Activated naive CD8-positive, alpha-beta T cell treated with anti-CD3 and anti-CD28 coated beads, Interleukin-2, amount 50 U/mL, for 24 hours (primary cell): ENCODE measurements at regions not wholly inside any gene's neighbourhood (a gene's known extent, or its start where the extent isn't known, plus 50 kb on each side); places are given as distances from the start of the nearest gene placed in this dataset.

Experiments used
- ATAC-seq: fragments of 150-1000 bp; cut with Tn5 transposase; one replicate; pipeline ENCODE4 v1.10.0; 2021
- DNase-seq: peaks from one replicate; pipeline ENCODE4 v3.0.0; 2021
- H3K27ac Mint-ChIP-seq: one replicate; pipeline ENCODE4 v1.8.0; 2021; ENCODE audit warnings: mild to moderate bottlenecking, mixed read lengths
- H3K27me3 Mint-ChIP-seq: one replicate; pipeline ENCODE4 v1.8.0; 2021; ENCODE audit warnings: mixed read lengths
- H3K36me3 Mint-ChIP-seq: one replicate; pipeline ENCODE4 v1.8.0; 2021; ENCODE audit warnings: low read depth, mixed read lengths
- H3K4me1 Mint-ChIP-seq: one replicate; pipeline ENCODE4 v1.8.0; 2021; ENCODE audit warnings: mixed read lengths
- H3K4me3 Mint-ChIP-seq: one replicate; pipeline ENCODE4 v1.8.0; 2021; ENCODE audit warnings: mild to moderate bottlenecking, moderate library complexity, mixed read lengths
- H3K9me3 Mint-ChIP-seq: one replicate; pipeline ENCODE4 v1.8.0; 2021; ENCODE audit warnings: mixed read lengths

- no peak overlapping the region for H3K4me3 Mint-ChIP-seq
- H3K9me3 Mint-ChIP-seq = no peaks in the 10 kb centered on the region
- no peak for ATAC-seq
- no peak for DNase-seq
- H3K27ac Mint-ChIP-seq = no peak overlapping the region
- H3K4me1 Mint-ChIP-seq = no peaks in the 10 kb centered on the region
- H3K27me3 Mint-ChIP-seq = peaks cover 4% of the 10 kb centered on the region
- no peaks in the 10 kb centered on the region for H3K36me3 Mint-ChIP-seq
These were observed 275.4 kb upstream of the TCERG1L start for GRCh38 chr10:131586958-131587357.

GRCh38 chr10:131587976-131588680 is 276.6 kb upstream of the TCERG1L start:
- no peaks in the 10 kb centered on the region for H3K36me3 Mint-ChIP-seq
- no peak for DNase-seq
- no peak for ATAC-seq
- H3K27ac Mint-ChIP-seq = no peak overlapping the region
- H3K4me3 Mint-ChIP-seq = no peak overlapping the region
- no peaks in the 10 kb centered on the region for H3K9me3 Mint-ChIP-seq
- H3K27me3 Mint-ChIP-seq = peaks cover 4% of the 10 kb centered on the region
- no peaks in the 10 kb centered on the region for H3K4me1 Mint-ChIP-seq

GRCh38 chr10:131588704-131589220 is 277.2 kb upstream of the TCERG1L start:
- no peak for DNase-seq
- H3K27me3 Mint-ChIP-seq = peaks cover 4% of the 10 kb centered on the region

GRCh38 chr10:131590567-131590966 is 279.0 kb upstream of the TCERG1L start:
- no peaks in the 10 kb centered on the region for H3K4me1 Mint-ChIP-seq
- no peaks in the 10 kb centered on the region for H3K36me3 Mint-ChIP-seq
- H3K4me3 Mint-ChIP-seq = no peak overlapping the region
- H3K27me3 Mint-ChIP-seq = peaks cover 4% of the 10 kb centered on the region
- ATAC-seq (no peak), DNase-seq (no peak)
- no peak overlapping the region for H3K27ac Mint-ChIP-seq
- no peaks in the 10 kb centered on the region for H3K9me3 Mint-ChIP-seq

More at GRCh38 chr10:131588704-131589220, 277.2 kb upstream of the TCERG1L start:
- no peaks in the 10 kb centered on the region for H3K36me3 Mint-ChIP-seq
- H3K4me1 Mint-ChIP-seq = no peaks in the 10 kb centered on the region
- no peaks in the 10 kb centered on the region for H3K9me3 Mint-ChIP-seq
- no peak overlapping the region for H3K4me3 Mint-ChIP-seq
- H3K27ac Mint-ChIP-seq = no peak overlapping the region
- ATAC-seq = no peak

- Mint-ChIP-seq H3K4me3 (no peak overlapping the region), H3K27me3 (no peaks in the 10 kb centered on the region), H3K9me3 (no peaks in the 10 kb centered on the region), H3K36me3 (no peaks in the 10 kb centered on the region), H3K27ac (no peak overlapping the region), H3K4me1 (no peaks in the 10 kb centered on the region)
- DNase-seq (no peak), ATAC-seq (no peak)
These were observed 280.4 kb upstream of the TCERG1L start for GRCh38 chr10:131591936-131592335.

- no peaks in the 10 kb centered on the region for H3K4me1 Mint-ChIP-seq
- no peak overlapping the region for H3K27ac Mint-ChIP-seq
- ATAC-seq = no peak
- H3K4me3 Mint-ChIP-seq = no peak overlapping the region
- no peaks in the 10 kb centered on the region for H3K36me3 Mint-ChIP-seq
- no peak for DNase-seq
- H3K9me3 Mint-ChIP-seq = peaks cover 17% of the 10 kb centered on the region
- no peaks in the 10 kb centered on the region for H3K27me3 Mint-ChIP-seq
These were observed 291.6 kb upstream of the PPP2R2D start for GRCh38 chr10:131609176-131609575.

- ATAC-seq = no peak
- Mint-ChIP-seq H3K27me3 (peaks cover 7% of the 10 kb centered on the region), H3K4me3 (no peak overlapping the region), H3K36me3 (no peaks in the 10 kb centered on the region), H3K4me1 (no peaks in the 10 kb centered on the region), H3K27ac (no peak overlapping the region), H3K9me3 (peaks cover 4% of the 10 kb centered on the region)
- DNase-seq = no peak
These were observed 285.7 kb upstream of the PPP2R2D start for GRCh38 chr10:131615150-131615549.

GRCh38 chr10:131616040-131616439 is 284.8 kb upstream of the PPP2R2D start:
- ATAC-seq = no peak
- H3K4me1 Mint-ChIP-seq = no peaks in the 10 kb centered on the region
- H3K27ac Mint-ChIP-seq = no peak overlapping the region
- peaks cover 7% of the 10 kb centered on the region for H3K27me3 Mint-ChIP-seq
- DNase-seq = no peak
- no peak overlapping the region for H3K4me3 Mint-ChIP-seq
- H3K9me3 Mint-ChIP-seq = no peaks in the 10 kb centered on the region
- no peaks in the 10 kb centered on the region for H3K36me3 Mint-ChIP-seq

- Mint-ChIP-seq H3K36me3 (no peaks in the 10 kb centered on the region), H3K9me3 (no peaks in the 10 kb centered on the region), H3K27ac (no peak overlapping the region), H3K4me1 (no peaks in the 10 kb centered on the region), H3K4me3 (no peak overlapping the region), H3K27me3 (peaks cover 7% of the 10 kb centered on the region)
- DNase-seq = no peak
- no peak for ATAC-seq
These were observed 283.5 kb upstream of the PPP2R2D start for GRCh38 chr10:131617113-131617858.

- no peaks in the 10 kb centered on the region for H3K4me1 Mint-ChIP-seq
- H3K36me3 Mint-ChIP-seq = no peaks in the 10 kb centered on the region
- no peaks in the 10 kb centered on the region for H3K9me3 Mint-ChIP-seq
- peaks cover 7% of the 10 kb centered on the region for H3K27me3 Mint-ChIP-seq
- ATAC-seq (no peak), DNase-seq (no peak)
- H3K4me3 Mint-ChIP-seq = no peak overlapping the region
- no peak overlapping the region for H3K27ac Mint-ChIP-seq
These were observed 282.1 kb upstream of the PPP2R2D start for GRCh38 chr10:131618587-131619267.

- no peak overlapping the region for H3K4me3 Mint-ChIP-seq
- no peak for DNase-seq
- no peak for ATAC-seq
- peaks cover 4% of the 10 kb centered on the region for H3K27me3 Mint-ChIP-seq
- H3K27ac Mint-ChIP-seq = no peak overlapping the region
- H3K36me3 Mint-ChIP-seq = no peaks in the 10 kb centered on the region
- H3K4me1 Mint-ChIP-seq = no peaks in the 10 kb centered on the region
- H3K9me3 Mint-ChIP-seq = no peaks in the 10 kb centered on the region
These were observed 280.5 kb upstream of the PPP2R2D start for GRCh38 chr10:131620314-131620713.

- Mint-ChIP-seq H3K4me3 (no peak overlapping the region), H3K36me3 (no peaks in the 10 kb centered on the region)
These were observed 279.9 kb upstream of the PPP2R2D start for GRCh38 chr10:131620904-131621303.

GRCh38 chr10:131621784-131622624 is 278.8 kb upstream of the PPP2R2D start:
- Mint-ChIP-seq H3K27ac (no peak overlapping the region), H3K4me3 (no peak overlapping the region)

More at GRCh38 chr10:131620904-131621303, 279.9 kb upstream of the PPP2R2D start:
- Mint-ChIP-seq H3K27me3 (no peaks in the 10 kb centered on the region), H3K4me1 (no peaks in the 10 kb centered on the region), H3K9me3 (no peaks in the 10 kb centered on the region), H3K27ac (no peak overlapping the region)
- no peak for DNase-seq
- no peak for ATAC-seq

GRCh38 chr10:131625041-131625440 is 275.8 kb upstream of the PPP2R2D start:
- H3K27me3 Mint-ChIP-seq = no peaks in the 10 kb centered on the region

More at GRCh38 chr10:131621784-131622624, 278.8 kb upstream of the PPP2R2D start:
- Mint-ChIP-seq H3K9me3 (no peaks in the 10 kb centered on the region), H3K4me1 (no peaks in the 10 kb centered on the region), H3K36me3 (no peaks in the 10 kb centered on the region), H3K27me3 (no peaks in the 10 kb centered on the region)
- DNase-seq (no peak), ATAC-seq (no peak)

More at GRCh38 chr10:131625041-131625440, 275.8 kb upstream of the PPP2R2D start:
- ATAC-seq = no peak
- Mint-ChIP-seq H3K4me3 (no peak overlapping the region), H3K9me3 (peaks cover 3% of the 10 kb centered on the region), H3K4me1 (no peaks in the 10 kb centered on the region), H3K36me3 (no peaks in the 10 kb centered on the region), H3K27ac (no peak overlapping the region)
- no peak for DNase-seq
